ENCODE measurements at regions not wholly inside any gene's neighbourhood (a gene's known extent, or its start where the extent isn't known, plus 50 kb on each side); places are given as distances from the start of the nearest gene placed in this dataset.

- H3K4me3 ChIP-seq (ENCODE audit: extremely low read depth in 1 of 4, insufficient read depth in 2 of 4, low read depth in 3 of 4, low read length in 4 of 4): no peak overlapping the region
- H3K27me3 ChIP-seq (replicated peaks in 1 of 4; ENCODE audit: control insufficient read depth in 3 of 4, extremely low read depth in 1 of 4, insufficient read depth in 3 of 4, low read length in 3 of 4): no peaks in the 10 kb centered on the region
- H3K56ac ChIP-seq (replicated peaks; ENCODE audit: insufficient read length, low read depth, low read length): no peak overlapping the region
- WGBS, 2 experiments (ENCODE audit: extremely low coverage in 1 of 2, insufficient coverage in 1 of 2, insufficient read length in 1 of 2, insufficient replicate concordance in 2 of 2, low coverage in 1 of 2, low lambda C conversion rate in 2 of 2, missing lambda C conversion rate in 1 of 2): 76% methylated on average over 2 of the region's 2 CpGs; no CpG with 5 or more reads in 1 of the 2 experiments
- H3K14ac ChIP-seq (ENCODE audit: insufficient read length): no peak overlapping the region
- H2BK12ac ChIP-seq (ENCODE audit: low read depth, low read length): no peak overlapping the region
- peaks cover 1% of the 10 kb centered on the region; the same call in 1 of the 2 replicates for H3K23me2 ChIP-seq (ENCODE audit: low read depth, low read length)
- no peak overlapping the region for H3K18ac ChIP-seq (ENCODE audit: extremely low read depth, low read length)
- no peaks in the 10 kb centered on the region for H3K79me1 ChIP-seq (ENCODE audit: low read depth, low read length)
- H2BK15ac ChIP-seq (ENCODE audit: low read length): no peak overlapping the region
- no peak overlapping the region for H4K8ac ChIP-seq (ENCODE audit: extremely low read depth, insufficient read depth, low read length)
- no peak overlapping the region for H3K27ac ChIP-seq (ENCODE audit: low read depth, low read length)
- CTCF ChIA-PET (ENCODE audit: partially characterized antibody): no interaction called here
- H3K23ac ChIP-seq (ENCODE audit: insufficient read length): no peak overlapping the region
- H2AFZ ChIP-seq (ENCODE audit: low read length): no peak overlapping the region
- no peak overlapping the region for H3K4me2 ChIP-seq (ENCODE audit: insufficient read depth in 1 of 2, low read depth in 2 of 2, low read length in 2 of 2)
- H4K91ac ChIP-seq (replicated peaks; ENCODE audit: insufficient read length, low read length): no peak overlapping the region
- H3K9me3 ChIP-seq (ENCODE audit: insufficient read depth in 2 of 2, low read depth in 1 of 2, low read length in 1 of 2): 0 out of 4 replicates have a peak, but pooled peaks cover 0 to 2% of the 10 kb centered on the region in 2 experiments
- no peak for DNase-seq (ENCODE audit: low read depth in 1 of 2, low spot score in 2 of 2)
- POLR2A ChIA-PET (ENCODE audit: partially characterized antibody): no interaction called here
- H2AK5ac ChIP-seq (ENCODE audit: low read depth, low read length): no peak overlapping the region
- no peaks in the 10 kb centered on the region for H3K4me1 ChIP-seq (replicated peaks in 1 of 4; ENCODE audit: control insufficient read depth in 3 of 4, insufficient read depth in 4 of 4, low read length in 3 of 4)
- no peak overlapping the region for H4K5ac ChIP-seq (ENCODE audit: insufficient read length, low read depth, low read length)
- no peaks in the 10 kb centered on the region for H3K36me3 ChIP-seq (ENCODE audit: control insufficient read depth in 2 of 4, insufficient read depth in 4 of 4, low read length in 3 of 4)
- H2BK120ac ChIP-seq (replicated peaks; ENCODE audit: low read depth, low read length): no peak overlapping the region
- H3K4ac ChIP-seq (replicated peaks; ENCODE audit: insufficient read length, low read depth, low read length): no peak overlapping the region
- H3K9ac ChIP-seq (replicated peaks in 1 of 4; ENCODE audit: extremely low read depth in 1 of 4, low read depth in 3 of 4, low read length in 3 of 4): no peak overlapping the region
- no peaks in the 10 kb centered on the region for H3K79me2 ChIP-seq (ENCODE audit: control insufficient read depth in 1 of 2, insufficient read depth in 2 of 2, low read length in 2 of 2)
- no peak for FAIRE-seq
- no peak overlapping the region for H2BK20ac ChIP-seq (ENCODE audit: low read length)
- H2BK5ac ChIP-seq (ENCODE audit: low read depth, low read length): no peak overlapping the region
- no peaks in the 10 kb centered on the region for H4K20me1 ChIP-seq (replicated peaks in 1 of 2; ENCODE audit: control insufficient read depth in 1 of 2, insufficient read depth in 2 of 2, low read length in 2 of 2)
- TF ChIP-seq RNF2 (IDR thresholded peaks at IDR 0.05; ENCODE audit: borderline replicate concordance, low read depth, low read length, missing control alignments, poor library complexity, severe bottlenecking): no peak
- no peak for TF ChIP-seq BACH1 (IDR thresholded peaks at IDR 0.05; ENCODE audit: low read length)
- TF ChIP-seq HDAC2 (IDR thresholded peaks at IDR 0.05; ENCODE audit: borderline replicate concordance in 1 of 2, low read depth in 2 of 2, low read length in 2 of 2): no peak
- TF ChIP-seq KDM5A (IDR thresholded peaks at IDR 0.05; ENCODE audit: low read length): no peak
Measured at GRCh38 chr1:173342736-173343135, 134.4 kb upstream of the PRDX6 start.

Data from H1 (cell line).